Right atrium auricular region (tissue), 2 donors: ENCODE measurements at regions not wholly inside any gene's neighbourhood (a gene's known extent, or its start where the extent isn't known, plus 50 kb on each side); places are given as distances from the start of the nearest gene placed in this dataset.

Source experiments
- DNase-seq: peaks from one replicate; pipeline ENCODE4 v3.0.0-alpha.2; 2019; ENCODE audit warnings: low spot score
- H3K27ac ChIP-seq, 2 donors: fragments of 200-600 bp; sonication (generic); 1 replicate in 1 of 2; 2 replicates in 1 of 2; pipeline ENCODE4 v1.5.1; 2016 to 2019
- H3K27me3 ChIP-seq, 2 donors: fragments of 200-600 bp; sonication (generic); one replicate each; pipeline versions ENCODE4 v1.5.1 to v1.6.0; 2017 to 2019
- H3K36me3 ChIP-seq: fragments of 200-600 bp; sonication (generic); one replicate; pipeline ENCODE4 v1.5.1; 2016
- H3K4me1 ChIP-seq, 2 donors: fragments of 200-600 bp; sonication (generic); one replicate each; pipeline versions ENCODE4 v1.5.1 to v1.6.0; 2017 to 2019
- H3K4me3 ChIP-seq, 2 donors: fragments of 200-600 bp; sonication (generic); 1 replicate in 1 of 2; 2 replicates in 1 of 2; pipeline ENCODE4 v1.5.1; 2017 to 2019; ENCODE audit warnings: mild to moderate bottlenecking in 1 of 2, moderate library complexity in 1 of 2
- H3K9me3 ChIP-seq, 2 donors: fragments of 200-600 bp; sonication (generic); one replicate each; pipeline ENCODE4 v1.5.1; 2019
- TF ChIP-seq, protein P1 (sequence below), 2 donors: fragments of 200-600 bp; sonication (generic); IDR thresholded peaks; one replicate each; pipeline ENCODE4 v1.5.1; 2019; ENCODE audit warnings: antibody characterized with exemption in 2 of 2

DNA sequence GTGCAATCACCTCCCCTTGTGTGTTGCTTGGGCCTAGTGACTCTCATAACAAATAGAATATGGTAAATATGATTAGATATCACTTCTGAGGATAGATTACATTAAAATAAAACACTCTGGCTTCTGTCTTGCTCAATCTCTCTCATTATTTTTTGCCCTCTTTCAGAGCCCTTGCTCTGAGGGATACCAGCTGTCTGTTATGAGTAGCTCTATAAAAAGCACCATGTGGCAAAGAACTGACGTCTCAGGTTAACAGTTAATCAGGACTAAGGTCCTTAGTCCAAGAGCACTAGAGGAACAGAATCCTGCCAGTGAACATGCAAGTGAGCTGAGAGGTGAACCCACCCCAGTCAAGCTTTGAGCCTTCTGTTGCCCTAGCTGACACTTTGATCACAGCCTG lies 402.2 kb upstream of the HTR1E start:
- Histone ChIP-seq H3K36me3 (no peaks in the 10 kb centered on the region), H3K4me3 (no peak overlapping the region), H3K4me1 (no peaks in the 10 kb centered on the region), H3K27me3 (no peaks in the 10 kb centered on the region), H3K27ac (no peak overlapping the region), H3K9me3 (peaks cover 0 to 2% of the 10 kb centered on the region in 2 donors)
- TF ChIP-seq, protein P1, sequence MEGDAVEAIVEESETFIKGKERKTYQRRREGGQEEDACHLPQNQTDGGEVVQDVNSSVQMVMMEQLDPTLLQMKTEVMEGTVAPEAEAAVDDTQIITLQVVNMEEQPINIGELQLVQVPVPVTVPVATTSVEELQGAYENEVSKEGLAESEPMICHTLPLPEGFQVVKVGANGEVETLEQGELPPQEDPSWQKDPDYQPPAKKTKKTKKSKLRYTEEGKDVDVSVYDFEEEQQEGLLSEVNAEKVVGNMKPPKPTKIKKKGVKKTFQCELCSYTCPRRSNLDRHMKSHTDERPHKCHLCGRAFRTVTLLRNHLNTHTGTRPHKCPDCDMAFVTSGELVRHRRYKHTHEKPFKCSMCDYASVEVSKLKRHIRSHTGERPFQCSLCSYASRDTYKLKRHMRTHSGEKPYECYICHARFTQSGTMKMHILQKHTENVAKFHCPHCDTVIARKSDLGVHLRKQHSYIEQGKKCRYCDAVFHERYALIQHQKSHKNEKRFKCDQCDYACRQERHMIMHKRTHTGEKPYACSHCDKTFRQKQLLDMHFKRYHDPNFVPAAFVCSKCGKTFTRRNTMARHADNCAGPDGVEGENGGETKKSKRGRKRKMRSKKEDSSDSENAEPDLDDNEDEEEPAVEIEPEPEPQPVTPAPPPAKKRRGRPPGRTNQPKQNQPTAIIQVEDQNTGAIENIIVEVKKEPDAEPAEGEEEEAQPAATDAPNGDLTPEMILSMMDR (IDR thresholded peaks at IDR 0.05), result no peak
- no peak for DNase-seq

DNA sequence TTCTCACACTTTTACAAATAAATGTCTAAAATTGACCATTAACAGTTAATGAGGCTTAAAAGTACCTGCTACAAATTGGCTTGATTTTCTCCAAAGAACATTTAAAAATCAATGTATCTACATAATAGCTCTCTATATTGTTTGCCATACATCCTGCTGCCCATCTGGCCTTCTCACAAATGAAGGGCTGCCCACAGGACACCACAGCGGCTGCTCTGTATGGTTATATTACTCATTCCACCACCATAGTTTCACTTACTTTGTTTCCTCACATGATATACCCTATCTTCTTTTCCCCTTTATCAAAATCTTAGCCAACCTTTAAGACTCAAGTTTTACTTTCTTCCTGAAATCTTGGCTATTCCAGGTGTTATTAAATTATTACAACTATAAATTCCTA lies 407.7 kb upstream of the HTR1E start:
- TF ChIP-seq, protein P1 (IDR thresholded peaks at IDR 0.05), result no peak
- no peaks in the 10 kb centered on the region for H3K36me3 ChIP-seq
- no peaks in the 10 kb centered on the region for H3K4me1 ChIP-seq
- H3K27me3 ChIP-seq, result no peaks in the 10 kb centered on the region
- H3K27ac ChIP-seq, result no peak overlapping the region
- no peak for DNase-seq
- no peaks in the 10 kb centered on the region for H3K9me3 ChIP-seq
- H3K4me3 ChIP-seq, result no peak overlapping the region

DNA sequence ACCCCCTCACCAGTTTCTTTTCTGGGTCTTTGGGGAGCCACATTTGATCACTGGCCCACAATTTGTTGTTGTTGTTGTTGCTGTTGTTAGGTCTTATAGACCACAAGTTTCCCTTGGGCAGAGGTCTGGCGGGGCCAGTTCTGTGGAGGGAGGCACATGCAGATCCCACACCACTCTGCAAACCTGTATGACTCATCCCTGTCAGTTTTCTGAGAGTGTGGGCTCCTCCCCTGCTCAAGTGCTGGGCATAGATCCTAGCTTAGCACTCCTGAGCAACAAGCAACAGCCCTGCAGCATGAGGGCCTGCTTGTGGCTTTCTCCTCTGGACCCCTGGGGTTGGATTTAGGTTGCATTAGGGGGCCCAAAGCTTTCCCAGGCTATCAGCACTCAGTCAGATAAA lies 411.1 kb upstream of the HTR1E start:
- no peak for DNase-seq
- peaks cover 0 to 11% of the 10 kb centered on the region in 2 donors for H3K9me3 ChIP-seq
- no peak overlapping the region for H3K27ac ChIP-seq
- H3K4me3 ChIP-seq, result no peak overlapping the region
- TF ChIP-seq, protein P1 (IDR thresholded peaks at IDR 0.05), result no peak
- H3K27me3 ChIP-seq, result no peaks in the 10 kb centered on the region
- no peaks in the 10 kb centered on the region for H3K4me1 ChIP-seq
- no peaks in the 10 kb centered on the region for H3K36me3 ChIP-seq

DNA sequence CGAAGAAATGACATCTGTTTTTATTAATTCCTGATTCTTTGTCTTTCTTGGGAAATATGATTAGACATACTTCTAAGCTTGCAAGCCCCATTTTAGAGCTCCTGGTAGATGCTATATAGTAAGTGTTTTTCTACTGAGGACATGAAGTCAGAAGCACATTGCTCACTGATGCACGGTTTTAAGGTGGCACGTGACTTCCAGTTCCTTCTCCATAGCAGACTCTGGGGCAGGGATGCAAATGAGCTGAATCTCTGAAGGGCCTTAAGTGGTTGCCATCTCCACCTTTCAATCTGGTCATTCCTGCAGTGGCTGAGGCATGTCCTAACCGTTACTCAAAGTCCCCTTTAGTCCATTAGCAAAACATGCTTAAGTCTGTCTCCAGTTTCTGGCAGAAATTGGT lies 421.2 kb upstream of the HTR1E start:
- Histone ChIP-seq H3K27me3 (no peaks in the 10 kb centered on the region), H3K4me3 (no peak overlapping the region), H3K4me1 (no peaks in the 10 kb centered on the region), H3K36me3 (no peaks in the 10 kb centered on the region), H3K27ac (no peak overlapping the region), H3K9me3 (peaks cover 0 to 2% of the 10 kb centered on the region in 2 donors)
- DNase-seq, result no peak
- TF ChIP-seq, protein P1 (IDR thresholded peaks at IDR 0.05), result no peak

GRCh38 chr6:86511962-86512361 lies 425.4 kb upstream of the HTR1E start:
- TF ChIP-seq, protein P1 (IDR thresholded peaks at IDR 0.05), result no peak
- no peaks in the 10 kb centered on the region for H3K9me3 ChIP-seq
- no peak overlapping the region for H3K4me3 ChIP-seq
- no peak overlapping the region for H3K27ac ChIP-seq
- no peak for DNase-seq
- no peaks in the 10 kb centered on the region for H3K36me3 ChIP-seq
- H3K27me3 ChIP-seq, result no peaks in the 10 kb centered on the region
- no peaks in the 10 kb centered on the region for H3K4me1 ChIP-seq

DNA sequence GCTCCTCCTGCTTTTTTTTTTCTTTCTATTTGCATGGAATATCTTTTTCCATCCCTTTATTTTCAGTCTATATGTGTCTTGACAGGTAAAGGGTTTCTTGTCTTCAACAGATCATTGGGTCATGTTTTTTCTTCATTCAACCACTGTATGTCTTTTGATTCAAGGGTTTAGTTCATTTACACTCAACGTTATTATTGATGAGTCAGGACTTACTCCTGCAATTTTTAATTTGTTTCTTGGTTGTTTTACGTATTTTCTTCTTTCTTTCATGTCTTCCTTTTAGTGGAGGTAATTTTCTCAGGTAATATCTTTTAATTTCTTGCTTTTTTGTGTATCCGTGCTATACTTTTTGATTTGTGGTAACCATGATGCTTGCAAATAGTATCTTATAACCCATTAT lies 429.1 kb upstream of the HTR1E start:
- no peak for DNase-seq
- Histone ChIP-seq H3K4me3 (no peak overlapping the region), H3K4me1 (no peaks in the 10 kb centered on the region), H3K27ac (no peak overlapping the region), H3K27me3 (no peaks in the 10 kb centered on the region), H3K36me3 (no peaks in the 10 kb centered on the region), H3K9me3 (no peaks in the 10 kb centered on the region)
- TF ChIP-seq, protein P1 (IDR thresholded peaks at IDR 0.05), result no peak
